ENCODE measurements at regions not wholly inside any gene's neighbourhood (a gene's known extent, or its start where the extent isn't known, plus 50 kb on each side); places are given as distances from the start of the nearest gene placed in this dataset.

- H3K36me3 ChIP-seq (ENCODE audit: control insufficient read depth in 2 of 2, insufficient read depth in 2 of 2, low read length in 2 of 2) = no peaks in the 10 kb centered on the region
- H3K9ac ChIP-seq (ENCODE audit: low read depth in 1 of 2, low read length in 2 of 2) = no peak overlapping the region
- no peaks in the 10 kb centered on the region for H3K4me1 ChIP-seq (ENCODE audit: control insufficient read depth in 2 of 2, insufficient read depth in 2 of 2, low read length in 2 of 2)
- no peaks in the 10 kb centered on the region for H3K27me3 ChIP-seq (ENCODE audit: control insufficient read depth in 2 of 2, insufficient read depth in 2 of 2, low read length in 2 of 2)
- H3K27ac ChIP-seq (ENCODE audit: low read depth in 2 of 2, low read length in 2 of 2) = no peak overlapping the region
- no peak overlapping the region for H3K4me3 ChIP-seq (ENCODE audit: low read length in 2 of 2)
- H3K9me3 ChIP-seq (ENCODE audit: control insufficient read depth in 2 of 2, low read length in 2 of 2) = no peaks in the 10 kb centered on the region
These were observed 117.6 kb downstream of the ANKRD50 start for GRCh38 chr4:124594945-124595344.

- no peak overlapping the region for H3K4me3 ChIP-seq (ENCODE audit: low read length in 2 of 2)
- H3K27me3 ChIP-seq (ENCODE audit: control insufficient read depth in 2 of 2, insufficient read depth in 2 of 2, low read length in 2 of 2) = no peaks in the 10 kb centered on the region
- no peak overlapping the region for H3K9ac ChIP-seq (ENCODE audit: low read depth in 1 of 2, low read length in 2 of 2)
- H3K36me3 ChIP-seq (ENCODE audit: control insufficient read depth in 2 of 2, insufficient read depth in 2 of 2, low read length in 2 of 2) = no peaks in the 10 kb centered on the region
- H3K4me1 ChIP-seq (ENCODE audit: control insufficient read depth in 2 of 2, insufficient read depth in 2 of 2, low read length in 2 of 2) = no peaks in the 10 kb centered on the region
- no peaks in the 10 kb centered on the region for H3K9me3 ChIP-seq (ENCODE audit: control insufficient read depth in 2 of 2, low read length in 2 of 2)
- no peak overlapping the region for H3K27ac ChIP-seq (ENCODE audit: low read depth in 2 of 2, low read length in 2 of 2)
These were observed 115.7 kb downstream of the ANKRD50 start for GRCh38 chr4:124596816-124597215.

- Histone ChIP-seq H3K27me3 (ENCODE audit: control insufficient read depth in 2 of 2, insufficient read depth in 2 of 2, low read length in 2 of 2) (no peaks in the 10 kb centered on the region), H3K9ac (ENCODE audit: low read depth in 1 of 2, low read length in 2 of 2) (no peak overlapping the region), H3K4me1 (ENCODE audit: control insufficient read depth in 2 of 2, insufficient read depth in 2 of 2, low read length in 2 of 2) (no peaks in the 10 kb centered on the region), H3K9me3 (ENCODE audit: control insufficient read depth in 2 of 2, low read length in 2 of 2) (no peaks in the 10 kb centered on the region), H3K27ac (ENCODE audit: low read depth in 2 of 2, low read length in 2 of 2) (no peak overlapping the region), H3K4me3 (ENCODE audit: low read length in 2 of 2) (no peak overlapping the region), H3K36me3 (ENCODE audit: control insufficient read depth in 2 of 2, insufficient read depth in 2 of 2, low read length in 2 of 2) (no peaks in the 10 kb centered on the region)
These were observed 102.3 kb downstream of the ANKRD50 start for GRCh38 chr4:124610211-124610610.
